ENCODE measurements at regions not wholly inside any gene's neighbourhood (a gene's known extent, or its start where the extent isn't known, plus 50 kb on each side); places are given as distances from the start of the nearest gene placed in this dataset.
"Not testable (repeated sequence)": the region's sequence is repeated elsewhere in the genome, so short reads cannot be mapped to it uniquely, and the experiment has no call there.

DNA sequence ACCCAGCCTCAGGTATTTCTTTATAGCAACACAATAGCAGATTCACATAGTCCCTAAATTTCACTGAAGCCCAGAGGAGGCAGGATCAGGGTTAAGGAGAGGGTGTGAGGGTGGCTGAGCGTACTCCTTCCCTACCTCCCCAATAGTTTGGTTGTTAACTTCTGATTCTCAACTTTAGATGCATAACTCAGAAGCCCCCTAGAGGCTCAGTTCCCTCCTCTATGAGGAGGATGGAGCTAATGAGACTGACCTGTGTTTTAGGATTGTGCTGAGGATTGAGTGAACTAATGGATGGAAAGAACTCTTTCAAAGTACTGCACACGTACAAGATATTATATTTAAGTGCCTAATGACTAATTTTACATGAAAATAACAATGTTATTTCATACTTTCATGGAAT, 249.3 kb upstream of the SOX14 start:
- H3K9me3 Mint-ChIP-seq, result no peaks in the 10 kb centered on the region
- H3K27ac Mint-ChIP-seq, result no peak overlapping the region
- no peaks in the 10 kb centered on the region for H3K27me3 Mint-ChIP-seq
- H3K4me3 Mint-ChIP-seq, result no peak overlapping the region
- intact Hi-C loops (cut with micrococcal nuclease), result no loop called here
- no peaks in the 10 kb centered on the region for H3K36me3 Mint-ChIP-seq (ENCODE audit: low read depth)
- no peaks in the 10 kb centered on the region for H3K4me1 Mint-ChIP-seq (ENCODE audit: low read depth)

DNA sequence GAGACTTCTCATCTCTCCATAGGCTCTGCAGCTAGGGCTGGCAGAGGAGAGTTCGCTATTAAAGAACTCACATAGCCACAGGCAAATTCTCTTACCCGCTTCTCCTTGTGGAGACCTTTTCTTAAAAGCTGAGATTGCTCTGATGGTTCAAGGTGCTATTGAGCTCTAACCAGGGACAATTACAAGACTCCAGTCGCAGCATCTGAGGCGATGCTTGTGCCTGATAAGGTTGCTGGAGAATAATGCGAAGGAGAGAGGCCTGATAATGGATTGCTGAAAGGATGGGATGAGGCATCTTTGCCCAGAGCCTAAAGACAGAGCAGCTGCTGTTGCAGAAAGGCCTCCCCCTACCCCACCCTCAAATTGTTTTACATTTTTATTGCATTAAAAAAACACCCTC, 244.5 kb upstream of the SOX14 start:
- Mint-ChIP-seq H3K27ac (no peak overlapping the region), H3K36me3 (ENCODE audit: low read depth) (no peaks in the 10 kb centered on the region), H3K4me3 (no peak overlapping the region), H3K9me3 (no peaks in the 10 kb centered on the region), H3K4me1 (ENCODE audit: low read depth) (no peaks in the 10 kb centered on the region), H3K27me3 (no peaks in the 10 kb centered on the region)
- intact Hi-C loops (cut with micrococcal nuclease), result no loop called here

DNA sequence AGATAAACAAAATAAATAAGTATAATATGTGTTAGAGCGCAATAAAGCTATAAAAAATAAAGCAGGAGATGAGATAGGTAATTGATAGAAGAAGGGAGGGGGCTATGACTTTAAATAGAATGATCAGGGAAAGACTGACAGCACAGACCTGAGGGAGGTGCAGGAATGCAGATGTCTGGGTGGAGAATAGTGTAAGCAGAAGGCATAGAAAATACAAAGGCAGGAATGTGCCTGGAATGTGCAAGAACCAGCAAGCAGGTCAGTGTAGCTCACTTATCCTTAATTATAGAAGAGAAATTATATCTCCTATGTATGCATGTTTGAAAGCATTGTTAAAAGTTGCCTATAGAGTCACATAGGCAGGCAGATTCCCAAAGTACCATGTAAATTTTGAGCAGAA, 239.4 kb upstream of the SOX14 start:
- Mint-ChIP-seq H3K36me3 (ENCODE audit: low read depth) (no peaks in the 10 kb centered on the region), H3K9me3 (no peaks in the 10 kb centered on the region), H3K4me1 (ENCODE audit: low read depth) (no peaks in the 10 kb centered on the region), H3K4me3 (no peak overlapping the region), H3K27me3 (no peaks in the 10 kb centered on the region), H3K27ac (no peak overlapping the region)
- intact Hi-C loops (cut with micrococcal nuclease), result no loop called here

DNA sequence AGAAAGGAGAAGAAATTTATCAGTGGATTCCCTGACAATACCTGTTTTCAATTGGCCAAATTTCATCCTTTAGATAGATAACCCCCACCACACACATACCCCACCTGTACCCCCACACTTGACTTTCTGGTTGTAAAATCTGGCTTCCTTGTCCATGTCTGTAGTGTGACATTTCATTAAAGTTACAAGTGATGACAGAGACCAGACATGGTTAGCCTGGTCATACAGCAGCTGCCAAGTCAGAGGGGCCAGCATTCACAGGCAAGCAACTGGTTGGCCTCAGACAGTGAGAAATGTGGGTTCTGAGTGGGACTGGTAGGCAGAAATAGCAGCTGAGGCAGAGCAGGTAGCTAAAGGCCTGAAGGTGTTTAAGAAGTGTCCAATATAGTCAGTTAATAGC, 238.6 kb upstream of the SOX14 start:
- Mint-ChIP-seq H3K9me3 (no peaks in the 10 kb centered on the region), H3K36me3 (ENCODE audit: low read depth) (no peaks in the 10 kb centered on the region), H3K27ac (no peak overlapping the region), H3K4me3 (no peak overlapping the region), H3K27me3 (no peaks in the 10 kb centered on the region), H3K4me1 (ENCODE audit: low read depth) (no peaks in the 10 kb centered on the region)
- intact Hi-C loops (cut with micrococcal nuclease), result no loop called here

- H3K27ac Mint-ChIP-seq, result no peak overlapping the region
- H3K4me1 Mint-ChIP-seq (ENCODE audit: low read depth), result no peaks in the 10 kb centered on the region
- no peak overlapping the region for H3K4me3 Mint-ChIP-seq
- no peaks in the 10 kb centered on the region for H3K27me3 Mint-ChIP-seq
- peaks cover 81% of the 10 kb centered on the region for H3K9me3 Mint-ChIP-seq
- H3K36me3 Mint-ChIP-seq (ENCODE audit: low read depth), result no peaks in the 10 kb centered on the region
- intact Hi-C loops (cut with micrococcal nuclease), result no loop called here
Observed at GRCh38 chr3:137542049-137542448, 222.1 kb upstream of the SOX14 start.

DNA sequence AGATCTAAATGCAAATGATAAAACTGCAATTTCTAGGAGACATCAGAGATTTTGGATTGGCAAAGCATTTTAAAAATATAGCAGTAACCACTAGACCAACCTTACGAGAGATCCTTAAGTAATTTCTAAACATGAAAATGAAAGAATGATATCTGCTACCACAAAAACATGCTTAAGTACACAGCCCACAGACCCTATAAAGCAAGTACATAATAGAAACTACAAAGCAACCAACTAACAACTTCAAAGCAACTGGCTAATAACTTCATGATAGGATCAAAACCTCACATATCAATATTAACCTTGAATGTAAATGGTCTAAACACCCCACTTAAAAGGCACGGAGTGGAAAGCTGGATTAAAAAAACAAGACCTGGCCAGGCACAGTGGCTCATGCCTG, 209.9 kb upstream of the SOX14 start:
- intact Hi-C loops (cut with micrococcal nuclease), result no loop called here
- peaks cover 22% of the 10 kb centered on the region for H3K9me3 Mint-ChIP-seq
- H3K36me3 Mint-ChIP-seq (ENCODE audit: low read depth), result no peaks in the 10 kb centered on the region
- no peak overlapping the region for H3K4me3 Mint-ChIP-seq
- H3K27ac Mint-ChIP-seq, result no peak overlapping the region
- H3K4me1 Mint-ChIP-seq (ENCODE audit: low read depth), result no peaks in the 10 kb centered on the region
- H3K27me3 Mint-ChIP-seq, result no peaks in the 10 kb centered on the region

DNA sequence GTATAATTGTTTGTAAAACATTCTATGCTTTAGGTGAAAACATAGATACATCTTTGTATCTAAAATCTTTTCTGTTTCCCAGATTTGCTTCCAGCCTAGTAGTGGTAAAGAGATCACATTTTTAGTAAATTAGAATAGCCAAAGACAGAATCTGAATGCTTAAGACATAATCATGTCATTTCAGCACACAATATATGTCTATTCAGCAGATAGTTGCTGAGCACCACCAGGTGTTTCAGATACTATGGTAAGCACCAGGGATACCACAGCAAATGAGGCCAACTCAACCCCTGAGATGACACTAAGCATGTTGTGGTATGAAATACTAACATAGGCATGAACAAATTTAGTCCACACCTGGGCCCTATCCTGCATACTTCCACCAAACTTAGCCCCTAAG, 195.2 kb upstream of the SOX14 start:
- H3K27me3 Mint-ChIP-seq, result no peaks in the 10 kb centered on the region
- H3K4me1 Mint-ChIP-seq (ENCODE audit: low read depth), result no peaks in the 10 kb centered on the region
- no peaks in the 10 kb centered on the region for H3K36me3 Mint-ChIP-seq (ENCODE audit: low read depth)
- H3K4me3 Mint-ChIP-seq, result no peak overlapping the region
- no peak overlapping the region for H3K27ac Mint-ChIP-seq
- intact Hi-C loops (cut with micrococcal nuclease), result no loop called here
- H3K9me3 Mint-ChIP-seq, result peaks cover 30% of the 10 kb centered on the region

DNA sequence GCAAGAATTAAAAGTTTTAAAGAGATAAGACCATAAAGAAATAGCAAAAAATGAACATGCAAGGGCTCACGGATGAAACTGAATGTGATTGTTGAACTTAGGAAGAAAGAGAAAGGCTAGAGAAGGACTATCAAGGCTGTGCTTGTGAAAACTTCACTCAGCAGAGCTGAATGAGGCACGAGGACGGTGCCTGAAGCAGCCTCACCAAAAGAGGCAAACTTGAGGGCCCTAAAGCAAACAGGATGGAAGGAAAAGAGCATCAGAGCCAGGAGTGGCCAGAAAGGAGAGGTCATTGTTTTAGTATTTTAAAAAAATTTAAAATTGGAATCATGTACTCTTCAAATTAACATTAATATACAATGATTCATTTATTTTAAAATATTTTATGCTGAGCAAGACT, 191.2 kb upstream of the SOX14 start:
- no peaks in the 10 kb centered on the region for H3K36me3 Mint-ChIP-seq (ENCODE audit: low read depth)
- H3K27ac Mint-ChIP-seq, result no peak overlapping the region
- no peaks in the 10 kb centered on the region for H3K4me1 Mint-ChIP-seq (ENCODE audit: low read depth)
- intact Hi-C loops (cut with micrococcal nuclease), result no loop called here
- no peaks in the 10 kb centered on the region for H3K27me3 Mint-ChIP-seq
- peaks cover 18% of the 10 kb centered on the region for H3K9me3 Mint-ChIP-seq
- no peak overlapping the region for H3K4me3 Mint-ChIP-seq

DNA sequence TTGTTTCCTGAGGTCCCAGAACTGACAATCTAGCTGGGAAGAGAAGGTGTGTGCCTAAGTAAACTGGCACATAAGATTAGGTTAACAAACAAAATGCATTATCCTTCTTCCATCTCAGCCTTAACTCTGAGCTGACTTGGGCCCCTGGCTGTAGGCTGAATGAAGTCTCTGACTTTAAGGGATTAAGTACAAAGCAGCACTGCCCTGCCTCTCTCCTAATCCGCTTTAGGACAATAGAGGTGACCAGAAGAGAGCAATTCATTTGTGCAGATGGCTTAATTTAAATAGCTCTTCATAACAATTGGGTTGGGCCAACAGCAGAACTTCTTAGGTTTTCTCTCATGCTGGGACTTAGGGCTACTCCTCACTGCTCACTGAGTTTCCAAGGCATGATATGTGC, 181.6 kb upstream of the SOX14 start:
- Mint-ChIP-seq H3K9me3 (peaks cover 42% of the 10 kb centered on the region), H3K27me3 (no peaks in the 10 kb centered on the region), H3K36me3 (ENCODE audit: low read depth) (no peaks in the 10 kb centered on the region), H3K4me1 (ENCODE audit: low read depth) (no peaks in the 10 kb centered on the region), H3K4me3 (no peak overlapping the region), H3K27ac (no peak overlapping the region)
- intact Hi-C loops (cut with micrococcal nuclease), result no loop called here

DNA sequence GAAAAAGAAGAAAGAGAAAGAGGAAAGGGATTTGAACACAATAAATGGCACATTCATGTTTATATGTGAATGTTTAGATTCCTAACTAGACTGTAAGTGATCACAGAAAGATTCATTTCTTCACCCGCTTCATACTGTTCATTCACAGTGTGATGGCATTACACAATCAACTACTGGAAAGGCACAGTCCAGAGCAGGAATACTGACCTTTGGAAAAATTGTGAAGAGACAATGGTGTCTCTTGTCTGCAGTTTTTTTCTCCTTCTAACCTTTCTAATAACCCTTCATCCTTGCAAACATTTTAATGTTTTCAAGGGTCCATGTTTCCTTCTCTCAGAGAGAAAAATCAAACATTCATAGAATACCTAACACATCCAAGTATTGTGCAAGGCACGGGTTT, 180.9 kb upstream of the SOX14 start:
- no peak overlapping the region for H3K4me3 Mint-ChIP-seq
- H3K27me3 Mint-ChIP-seq, result no peaks in the 10 kb centered on the region
- intact Hi-C loops (cut with micrococcal nuclease), result no loop called here
- H3K4me1 Mint-ChIP-seq (ENCODE audit: low read depth), result no peaks in the 10 kb centered on the region
- peaks cover 42% of the 10 kb centered on the region for H3K9me3 Mint-ChIP-seq
- H3K36me3 Mint-ChIP-seq (ENCODE audit: low read depth), result no peaks in the 10 kb centered on the region
- no peak overlapping the region for H3K27ac Mint-ChIP-seq

DNA sequence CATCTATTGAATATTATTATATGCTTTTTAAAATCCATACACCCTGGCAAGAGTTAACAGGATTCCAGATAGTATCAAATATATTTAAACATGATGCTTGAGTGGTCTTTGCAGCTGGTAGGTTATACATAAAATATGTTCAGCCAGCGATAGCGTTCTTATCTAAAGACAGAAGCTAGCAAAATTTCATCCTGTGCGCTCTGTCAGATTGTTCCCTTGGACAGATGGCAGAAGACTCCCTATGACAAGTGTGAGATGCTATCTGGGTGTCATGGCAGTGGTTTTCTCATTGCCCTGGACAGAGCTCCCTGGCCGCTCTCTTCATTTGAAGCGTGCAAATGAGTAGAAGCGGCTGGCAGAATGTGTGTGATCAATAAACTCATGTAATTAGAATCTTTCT, 175.2 kb upstream of the SOX14 start:
- no peak overlapping the region for H3K27ac Mint-ChIP-seq
- H3K27me3 Mint-ChIP-seq, result no peaks in the 10 kb centered on the region
- H3K4me1 Mint-ChIP-seq (ENCODE audit: low read depth), result no peaks in the 10 kb centered on the region
- no peak overlapping the region for H3K4me3 Mint-ChIP-seq
- H3K9me3 Mint-ChIP-seq, result peaks cover 29% of the 10 kb centered on the region
- intact Hi-C loops (cut with micrococcal nuclease), result no loop called here
- no peaks in the 10 kb centered on the region for H3K36me3 Mint-ChIP-seq (ENCODE audit: low read depth)

GRCh38 chr3:137595415-137595814, 168.7 kb upstream of the SOX14 start:
- intact Hi-C loops (cut with micrococcal nuclease); H3K36me3 Mint-ChIP-seq (ENCODE audit: low read depth); H3K4me3 Mint-ChIP-seq; H3K4me1 Mint-ChIP-seq (ENCODE audit: low read depth); H3K27me3 Mint-ChIP-seq; H3K27ac Mint-ChIP-seq: not testable (repeated sequence)
- H3K9me3 Mint-ChIP-seq, result peaks cover 30% of the 10 kb centered on the region

DNA sequence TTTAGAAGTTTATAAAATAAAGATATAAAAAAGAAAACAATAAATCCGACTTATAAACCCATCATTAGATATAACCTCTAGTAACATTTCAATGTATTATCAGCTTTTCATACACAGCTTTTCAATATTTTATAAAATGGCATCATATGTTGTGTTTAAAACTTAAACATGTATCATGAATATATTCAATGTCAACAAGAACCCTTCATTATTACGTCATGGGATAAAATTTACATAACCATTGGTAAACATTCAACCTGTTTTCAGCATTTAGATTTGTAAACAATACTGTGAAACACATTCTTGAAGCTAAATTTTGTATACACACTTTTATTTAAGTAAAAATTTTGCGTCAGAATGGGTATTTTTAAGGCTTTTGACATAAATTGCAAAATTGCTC, 153.4 kb upstream of the SOX14 start:
- Mint-ChIP-seq H3K9me3 (no peaks in the 10 kb centered on the region), H3K27me3 (no peaks in the 10 kb centered on the region), H3K27ac (no peak overlapping the region), H3K36me3 (ENCODE audit: low read depth) (no peaks in the 10 kb centered on the region), H3K4me3 (no peak overlapping the region), H3K4me1 (ENCODE audit: low read depth) (no peaks in the 10 kb centered on the region)
- intact Hi-C loops (cut with micrococcal nuclease), result no loop called here

DNA sequence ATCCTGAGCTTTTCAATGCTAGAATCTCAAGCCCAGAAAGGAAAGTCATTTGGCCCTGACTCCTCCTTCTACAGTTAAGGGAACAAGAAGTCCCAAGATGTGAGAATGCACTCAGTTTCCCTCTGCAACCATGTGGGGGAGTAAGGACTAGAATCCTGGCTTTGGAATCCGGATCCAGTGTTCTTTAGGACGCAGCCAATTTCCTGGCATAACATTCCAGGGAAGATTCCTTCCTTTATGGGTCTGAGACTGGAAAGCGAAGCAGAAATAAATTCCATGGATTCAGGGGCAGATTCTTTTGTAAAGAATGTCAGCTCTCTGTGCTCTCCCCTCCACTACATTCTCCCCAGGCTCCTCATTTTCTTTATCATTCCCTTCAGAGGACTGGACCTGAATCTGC, 151.8 kb upstream of the SOX14 start:
- H3K36me3 Mint-ChIP-seq (ENCODE audit: low read depth), result no peaks in the 10 kb centered on the region
- H3K4me3 Mint-ChIP-seq, result no peak overlapping the region
- H3K27me3 Mint-ChIP-seq, result no peaks in the 10 kb centered on the region
- no peaks in the 10 kb centered on the region for H3K9me3 Mint-ChIP-seq
- intact Hi-C loops (cut with micrococcal nuclease), result no loop called here
- no peaks in the 10 kb centered on the region for H3K4me1 Mint-ChIP-seq (ENCODE audit: low read depth)
- H3K27ac Mint-ChIP-seq, result no peak overlapping the region

DNA sequence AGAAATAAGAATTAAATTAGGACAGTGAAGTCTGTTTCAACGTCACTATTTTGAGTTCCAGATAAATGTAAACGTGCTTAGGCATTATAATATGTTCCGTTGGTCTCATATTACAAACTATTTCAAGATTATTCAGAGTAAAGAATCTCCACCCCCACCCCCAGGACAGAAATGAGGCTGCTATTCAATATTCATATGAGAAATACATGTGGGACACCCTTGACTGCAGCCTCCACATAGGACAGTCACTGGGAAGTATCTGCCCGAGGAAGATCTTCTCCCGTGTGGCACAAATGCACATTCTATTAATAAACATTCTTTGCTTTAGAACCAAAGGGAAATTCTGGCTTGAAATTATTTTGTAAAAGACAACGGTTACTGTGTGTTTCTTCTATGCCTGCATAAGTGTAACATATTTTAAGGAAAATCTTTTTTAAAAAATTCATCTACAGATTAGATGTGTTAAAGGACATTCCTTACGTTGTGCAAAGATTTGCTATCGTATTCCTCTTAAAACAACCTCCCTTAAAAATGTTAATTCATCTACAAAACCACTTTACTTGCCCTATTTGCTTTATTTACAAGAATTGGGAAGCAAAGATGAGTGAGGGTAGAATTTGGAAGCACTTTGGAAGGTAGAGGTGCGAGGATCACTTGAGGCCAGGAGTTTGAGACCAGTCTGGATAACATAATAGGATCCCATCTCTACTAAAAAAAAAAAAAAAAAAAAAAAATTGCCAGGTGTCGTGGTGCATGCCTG, 148.3 kb upstream of the SOX14 start:
- Mint-ChIP-seq H3K27ac (no peak overlapping the region), H3K36me3 (ENCODE audit: low read depth) (no peaks in the 10 kb centered on the region), H3K27me3 (no peaks in the 10 kb centered on the region), H3K4me1 (ENCODE audit: low read depth) (no peaks in the 10 kb centered on the region), H3K4me3 (no peak overlapping the region), H3K9me3 (no peaks in the 10 kb centered on the region)
- intact Hi-C loops (cut with micrococcal nuclease), result no loop called here
